ENCODE measurements at regions not wholly inside any gene's neighbourhood (a gene's known extent, or its start where the extent isn't known, plus 50 kb on each side); places are given as distances from the start of the nearest gene placed in this dataset.

- TF ChIP-seq HMGXB4 (CRISPR knock-in tag; IDR thresholded peaks at IDR 0.05) (no peak), TFE3 (CRISPR knock-in tag; IDR thresholded peaks at IDR 0.05) (no peak), BRF1 (IDR thresholded peaks at IDR 0.05; ENCODE audit: borderline replicate concordance, extremely low read depth, insufficient read length) (no peak), GABPB2 (CRISPR knock-in tag; conservative IDR thresholded peaks at IDR 0.05) (no peak), FOXA3 (CRISPR knock-in tag; conservative IDR thresholded peaks at IDR 0.05 in 1 of 2, IDR thresholded peaks at IDR 0.05 in 1 of 2) (no peak), SNAPC5 (CRISPR knock-in tag; IDR thresholded peaks at IDR 0.05) (no peak), ZNF134 (CRISPR knock-in tag; conservative IDR thresholded peaks at IDR 0.05) (no peak), NCOA2 (IDR thresholded peaks at IDR 0.05; ENCODE audit: partially characterized antibody in 2 of 2) (no peak), NR2C1 (IDR thresholded peaks at IDR 0.05) (no peak), NR2C1 (tag; IDR thresholded peaks at IDR 0.05) (no peak), ZZZ3 (IDR thresholded peaks at IDR 0.05) (no peak)
- TF ChIP-seq, protein P1, sequence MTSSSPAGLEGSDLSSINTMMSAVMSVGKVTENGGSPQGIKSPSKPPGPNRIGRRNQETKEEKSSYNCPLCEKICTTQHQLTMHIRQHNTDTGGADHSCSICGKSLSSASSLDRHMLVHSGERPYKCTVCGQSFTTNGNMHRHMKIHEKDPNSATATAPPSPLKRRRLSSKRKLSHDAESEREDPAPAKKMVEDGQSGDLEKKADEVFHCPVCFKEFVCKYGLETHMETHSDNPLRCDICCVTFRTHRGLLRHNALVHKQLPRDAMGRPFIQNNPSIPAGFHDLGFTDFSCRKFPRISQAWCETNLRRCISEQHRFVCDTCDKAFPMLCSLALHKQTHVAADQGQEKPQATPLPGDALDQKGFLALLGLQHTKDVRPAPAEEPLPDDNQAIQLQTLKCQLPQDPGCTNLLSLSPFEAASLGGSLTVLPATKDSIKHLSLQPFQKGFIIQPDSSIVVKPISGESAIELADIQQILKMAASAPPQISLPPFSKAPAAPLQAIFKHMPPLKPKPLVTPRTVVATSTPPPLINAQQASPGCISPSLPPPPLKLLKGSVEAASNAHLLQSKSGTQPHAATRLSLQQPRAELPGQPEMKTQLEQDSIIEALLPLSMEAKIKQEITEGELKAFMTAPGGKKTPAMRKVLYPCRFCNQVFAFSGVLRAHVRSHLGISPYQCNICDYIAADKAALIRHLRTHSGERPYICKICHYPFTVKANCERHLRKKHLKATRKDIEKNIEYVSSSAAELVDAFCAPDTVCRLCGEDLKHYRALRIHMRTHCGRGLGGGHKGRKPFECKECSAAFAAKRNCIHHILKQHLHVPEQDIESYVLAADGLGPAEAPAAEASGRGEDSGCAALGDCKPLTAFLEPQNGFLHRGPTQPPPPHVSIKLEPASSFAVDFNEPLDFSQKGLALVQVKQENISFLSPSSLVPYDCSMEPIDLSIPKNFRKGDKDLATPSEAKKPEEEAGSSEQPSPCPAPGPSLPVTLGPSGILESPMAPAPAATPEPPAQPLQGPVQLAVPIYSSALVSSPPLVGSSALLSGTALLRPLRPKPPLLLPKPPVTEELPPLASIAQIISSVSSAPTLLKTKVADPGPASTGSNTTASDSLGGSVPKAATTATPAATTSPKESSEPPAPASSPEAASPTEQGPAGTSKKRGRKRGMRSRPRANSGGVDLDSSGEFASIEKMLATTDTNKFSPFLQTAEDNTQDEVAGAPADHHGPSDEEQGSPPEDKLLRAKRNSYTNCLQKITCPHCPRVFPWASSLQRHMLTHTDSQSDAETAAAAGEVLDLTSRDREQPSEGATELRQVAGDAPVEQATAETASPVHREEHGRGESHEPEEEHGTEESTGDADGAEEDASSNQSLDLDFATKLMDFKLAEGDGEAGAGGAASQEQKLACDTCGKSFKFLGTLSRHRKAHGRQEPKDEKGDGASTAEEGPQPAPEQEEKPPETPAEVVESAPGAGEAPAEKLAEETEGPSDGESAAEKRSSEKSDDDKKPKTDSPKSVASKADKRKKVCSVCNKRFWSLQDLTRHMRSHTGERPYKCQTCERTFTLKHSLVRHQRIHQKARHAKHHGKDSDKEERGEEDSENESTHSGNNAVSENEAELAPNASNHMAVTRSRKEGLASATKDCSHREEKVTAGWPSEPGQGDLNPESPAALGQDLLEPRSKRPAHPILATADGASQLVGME (CRISPR knock-in tag; IDR thresholded peaks at IDR 0.05): no peak
Observed at GRCh38 chrX:45859407-45859806, 658.7 kb upstream of the DIPK2B start (continued).
